DMS53 (cell line): ENCODE measurements at regions not wholly inside any gene's neighbourhood (a gene's known extent, or its start where the extent isn't known, plus 50 kb on each side); places are given as distances from the start of the nearest gene placed in this dataset.

Experiments used
- DNase-seq: peaks from one replicate; lab custom pipeline; 2025; lab: John Stamatoyannopoulos, UW

DNA sequence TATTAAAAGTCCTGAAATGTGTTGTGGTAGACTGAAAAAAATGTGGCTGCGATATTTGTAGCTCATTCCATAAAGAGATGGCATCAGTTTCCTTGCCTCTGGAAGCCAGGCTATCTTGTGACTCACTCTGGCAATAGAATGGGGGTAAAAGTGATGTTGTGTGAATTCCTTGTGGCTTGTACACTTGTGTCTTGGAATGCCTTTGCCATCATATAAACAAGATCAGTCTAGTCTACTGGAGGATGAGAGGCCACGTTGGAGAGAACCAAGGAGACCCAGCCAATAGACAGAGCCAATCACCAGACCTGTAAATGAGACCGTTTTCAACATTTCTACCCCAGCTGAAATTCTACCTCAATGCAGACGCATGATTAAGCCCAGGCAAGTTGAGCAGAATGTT is 254.1 kb downstream of the TRIB2 start:
- DNase-seq, result no peak

DNA sequence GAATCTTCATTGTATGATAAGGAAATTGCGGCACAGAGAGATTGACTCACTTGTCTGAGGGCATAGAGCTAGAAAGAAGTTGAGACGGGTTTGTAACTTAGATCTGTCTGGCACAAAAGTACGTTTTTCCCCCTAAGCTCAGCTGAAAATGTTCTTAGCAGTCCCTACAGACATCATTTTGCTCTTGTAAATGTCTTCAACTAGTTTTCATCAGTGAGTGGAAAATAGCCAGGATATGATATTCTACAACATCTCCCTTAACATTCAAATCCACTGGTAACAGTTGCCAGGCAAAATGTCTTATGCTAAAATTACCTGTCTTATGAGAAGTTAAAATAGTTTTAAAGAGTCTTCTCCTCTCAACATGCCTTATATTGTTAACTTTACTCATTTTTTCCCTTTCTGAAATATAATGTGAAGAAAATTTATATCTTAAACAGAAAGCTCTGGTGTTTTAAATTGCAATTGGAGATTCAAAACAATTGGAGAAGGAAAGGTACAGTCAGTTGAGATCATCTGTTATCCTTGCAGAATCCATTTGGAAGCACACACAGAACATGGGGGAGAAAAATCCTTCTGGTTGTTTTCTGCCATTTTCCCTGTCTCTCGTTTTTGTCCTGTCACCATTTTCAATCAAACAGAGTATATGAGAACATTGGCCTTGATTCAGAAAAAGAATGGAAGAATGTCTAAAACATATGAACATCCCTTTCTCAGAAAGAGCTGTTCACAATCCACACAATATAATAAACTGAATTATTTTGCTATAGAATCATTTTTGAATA is 255.0 kb downstream of the TRIB2 start:
- DNase-seq, result no peak

DNA sequence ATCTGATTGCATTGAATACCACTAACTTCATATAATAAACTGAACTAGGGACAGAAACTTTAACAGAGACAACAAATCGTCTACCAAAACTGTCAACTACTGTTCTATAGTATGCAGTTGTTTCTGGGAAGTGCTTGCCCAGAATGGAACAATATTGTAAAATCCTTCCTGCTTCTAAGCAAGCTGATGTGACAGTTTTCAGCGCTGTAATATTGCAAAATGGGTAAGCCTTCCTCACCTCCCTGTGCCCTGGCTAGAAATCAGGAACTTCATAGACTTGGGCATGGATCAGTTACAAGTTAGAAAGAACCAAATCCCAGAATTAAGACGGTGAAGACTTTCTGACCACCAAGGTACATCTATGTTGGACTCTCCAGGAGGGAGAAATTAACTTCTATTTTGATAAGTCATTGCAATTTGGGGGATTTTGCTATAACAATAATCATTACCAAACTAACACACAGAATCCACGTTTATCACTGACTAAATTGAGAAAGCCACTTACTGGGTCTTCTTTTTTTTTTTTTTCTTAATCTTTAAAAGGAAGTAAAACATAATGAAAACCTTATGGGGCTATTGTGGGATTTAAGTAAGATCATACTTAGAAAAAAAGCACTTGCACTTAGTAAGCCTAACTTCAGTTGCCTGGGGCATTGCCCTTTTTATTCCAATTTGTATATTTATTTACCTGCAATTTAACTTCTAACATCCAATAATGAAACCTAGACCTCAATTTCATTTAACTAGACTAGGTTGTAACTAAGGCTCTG is 261.5 kb downstream of the TRIB2 start:
- no peak for DNase-seq

DNA sequence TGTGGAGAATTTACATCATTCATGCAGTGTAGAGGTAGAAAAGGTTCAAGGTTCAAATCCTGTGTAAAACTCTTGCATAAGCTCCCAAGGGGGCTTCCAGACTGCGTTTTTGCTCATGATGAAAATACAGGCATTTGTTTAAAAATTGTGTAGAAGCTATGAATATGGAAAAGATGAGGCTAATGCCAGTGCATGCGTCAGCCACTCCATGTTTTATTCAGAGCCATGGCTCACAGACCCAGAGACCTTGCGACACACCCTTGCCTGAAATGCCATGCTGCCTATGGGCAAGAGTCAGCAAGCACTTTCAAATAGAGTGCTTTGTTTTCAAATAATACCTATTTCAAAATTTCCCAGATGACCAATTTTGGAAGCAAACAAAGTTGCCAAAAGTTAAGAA is 262.3 kb downstream of the TRIB2 start:
- DNase-seq, result no peak

DNA sequence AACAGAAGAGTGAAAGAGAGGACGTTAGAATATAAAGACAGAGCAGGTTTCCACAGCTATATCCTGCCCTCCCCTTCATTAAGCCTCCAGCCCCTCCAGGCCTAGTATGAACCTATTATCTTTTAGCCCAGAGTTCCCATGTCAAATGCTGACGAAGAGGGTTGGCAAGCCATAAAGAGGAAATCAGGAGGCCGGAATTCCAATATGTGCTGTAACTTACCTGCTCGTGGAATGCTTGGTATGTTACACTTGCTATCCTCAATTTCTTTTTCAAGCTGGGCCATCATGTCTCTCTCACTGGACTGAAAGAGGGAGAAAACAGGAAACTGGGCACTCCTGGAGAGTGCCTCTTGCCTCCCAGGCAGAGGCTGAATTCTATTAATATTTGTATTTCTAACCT is 264.1 kb downstream of the TRIB2 start:
- DNase-seq, result no peak

DNA sequence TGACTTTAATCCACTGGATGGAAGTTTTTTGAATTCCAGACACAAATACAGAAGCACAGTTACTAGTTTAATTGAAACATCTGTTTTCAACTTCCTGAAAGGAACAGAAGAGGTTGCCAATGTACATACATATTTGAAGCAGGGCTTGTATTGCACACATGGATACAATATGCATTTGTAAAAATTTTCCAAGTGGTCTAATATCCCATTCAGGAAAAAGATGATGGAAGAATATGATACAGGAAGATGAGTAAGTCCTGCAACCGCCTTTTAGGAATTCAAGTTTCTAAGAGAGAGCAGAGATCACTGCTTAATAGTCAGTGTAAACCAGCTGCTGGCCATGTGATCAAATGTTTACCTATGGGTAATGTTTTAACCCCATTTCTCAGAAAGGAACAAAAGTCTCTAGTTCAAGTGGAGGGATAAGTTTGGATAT is 265.4 kb downstream of the TRIB2 start:
- peak; percentile 15 for DNase-seq

DNA sequence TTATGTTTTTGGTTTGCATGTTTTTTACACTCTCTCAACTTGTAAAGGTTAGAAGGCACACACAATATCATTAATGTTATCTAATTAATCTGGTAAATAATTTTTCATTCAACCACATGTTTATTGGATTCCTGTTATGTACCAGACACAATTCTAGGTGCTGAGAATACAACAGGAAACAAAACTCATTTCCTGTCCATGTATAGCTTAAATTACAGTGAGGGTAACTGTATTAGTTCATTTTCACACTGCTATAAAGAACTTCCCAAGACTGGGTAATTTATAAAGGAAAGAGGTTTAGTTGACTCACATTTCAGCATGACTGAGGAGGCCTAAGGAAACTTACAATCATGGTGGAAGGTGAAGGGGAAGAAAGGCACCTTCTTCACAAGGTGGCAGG is 270.5 kb downstream of the TRIB2 start:
- DNase-seq, result no peak

DNA sequence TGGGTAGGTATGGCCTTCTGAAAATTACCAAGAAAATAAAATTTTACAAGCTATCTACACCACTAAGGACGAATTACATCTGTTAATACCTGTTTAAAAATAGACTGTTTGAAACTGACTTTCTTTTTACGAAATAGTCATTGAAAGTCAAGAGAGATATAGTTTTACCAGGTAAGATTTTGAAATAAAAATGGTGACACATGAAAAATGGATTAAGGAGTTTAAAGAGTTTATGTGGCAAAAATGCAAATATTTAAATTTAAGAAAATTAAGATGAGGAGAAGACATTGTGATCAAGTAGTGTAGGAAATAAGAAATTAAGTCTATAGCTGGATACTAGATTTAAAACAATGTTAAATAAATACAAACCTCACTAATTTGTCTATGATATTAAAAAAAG is 271.5 kb downstream of the TRIB2 start:
- no peak for DNase-seq

DNA sequence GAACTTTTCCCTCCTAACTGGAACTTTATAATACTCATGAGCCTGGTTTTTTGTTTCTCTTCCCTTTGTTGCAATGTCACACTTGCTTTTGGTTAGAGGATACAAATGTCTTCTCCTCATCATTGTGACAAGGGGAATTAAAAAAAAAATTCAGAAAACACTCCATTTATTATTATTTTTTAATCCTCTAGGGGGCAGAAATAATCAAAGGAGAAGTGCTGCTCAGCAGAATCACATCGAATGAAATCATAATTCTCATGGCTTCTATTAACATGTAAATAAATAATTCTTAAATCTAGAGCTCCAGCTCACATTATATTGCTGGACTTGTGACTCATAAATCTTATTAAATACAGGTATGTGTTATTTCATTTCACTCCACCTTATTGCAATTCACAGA is 273.8 kb downstream of the TRIB2 start:
- peak; percentile 13 for DNase-seq

DNA sequence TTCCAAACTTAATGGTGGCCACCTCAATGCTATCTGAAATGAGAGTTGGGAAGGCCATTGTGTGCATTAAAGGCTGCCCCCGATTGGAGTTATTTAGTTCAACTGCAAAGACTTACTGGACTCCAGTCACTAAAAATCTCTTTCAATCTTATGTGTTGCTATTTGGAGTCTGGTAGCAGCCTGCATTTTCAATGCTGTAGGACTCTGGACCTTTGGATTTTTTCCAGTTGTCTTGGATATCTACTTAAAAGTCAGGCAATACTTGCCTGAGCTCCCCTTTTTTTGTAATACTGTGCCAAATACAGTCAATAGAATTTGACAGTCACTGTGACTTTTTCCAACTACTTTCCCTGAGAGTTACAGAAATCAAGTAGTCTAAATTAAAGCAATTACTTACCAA is 281.9 kb downstream of the TRIB2 start:
- DNase-seq, result no peak

DNA sequence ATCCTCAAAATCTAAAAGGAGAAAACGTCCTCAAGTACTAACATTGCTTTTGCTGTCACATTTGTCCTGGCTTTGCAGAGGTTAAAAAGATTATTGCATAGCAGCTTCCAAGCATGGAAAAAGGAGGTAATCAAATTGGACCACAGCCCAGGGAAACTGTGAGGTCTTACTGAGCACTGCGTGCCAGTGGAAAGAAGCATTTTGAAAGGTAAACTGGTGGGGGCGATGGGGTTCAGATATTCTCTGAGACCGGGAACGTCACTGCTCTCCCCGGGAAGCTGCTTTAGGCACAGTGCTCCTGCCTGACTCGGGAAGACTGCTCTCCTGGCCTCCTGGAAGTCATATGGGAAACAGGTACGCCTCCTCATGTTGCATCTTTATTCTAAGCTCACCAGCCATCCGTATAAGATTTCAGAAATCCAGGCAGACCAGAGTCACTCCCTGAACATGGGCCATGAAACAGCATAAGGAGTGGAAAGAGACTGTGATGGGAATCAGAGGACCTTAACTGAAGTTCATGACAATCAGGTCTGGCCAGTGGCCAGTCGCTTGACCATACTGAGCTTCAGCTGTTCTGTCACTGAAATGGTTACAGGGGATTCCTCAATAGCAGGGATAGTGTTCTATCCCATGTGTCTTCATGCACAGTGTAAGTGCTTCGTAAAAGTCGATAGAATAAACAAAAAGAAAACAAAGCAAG is 284.1 kb downstream of the TRIB2 start:
- no peak for DNase-seq

DNA sequence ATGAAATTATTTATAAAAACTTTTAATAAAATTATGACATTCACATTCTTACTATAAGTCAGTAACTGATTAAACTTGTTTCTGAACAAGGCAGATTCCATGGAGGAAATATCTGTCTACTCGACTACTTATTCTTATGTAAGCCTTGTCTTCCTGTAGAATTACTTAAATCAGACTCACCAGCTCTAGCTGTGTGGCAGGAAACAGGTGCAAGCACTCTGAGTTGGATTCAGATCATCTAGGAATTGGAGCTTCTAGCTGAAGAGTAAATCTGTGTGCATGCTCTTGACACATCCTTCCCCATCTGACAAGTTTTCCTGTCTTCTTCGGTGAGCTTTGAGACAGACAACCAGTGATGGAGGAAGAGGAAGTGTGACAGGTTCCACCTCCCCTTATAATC is 284.7 kb downstream of the TRIB2 start:
- DNase-seq, result peak; percentile 19

DNA sequence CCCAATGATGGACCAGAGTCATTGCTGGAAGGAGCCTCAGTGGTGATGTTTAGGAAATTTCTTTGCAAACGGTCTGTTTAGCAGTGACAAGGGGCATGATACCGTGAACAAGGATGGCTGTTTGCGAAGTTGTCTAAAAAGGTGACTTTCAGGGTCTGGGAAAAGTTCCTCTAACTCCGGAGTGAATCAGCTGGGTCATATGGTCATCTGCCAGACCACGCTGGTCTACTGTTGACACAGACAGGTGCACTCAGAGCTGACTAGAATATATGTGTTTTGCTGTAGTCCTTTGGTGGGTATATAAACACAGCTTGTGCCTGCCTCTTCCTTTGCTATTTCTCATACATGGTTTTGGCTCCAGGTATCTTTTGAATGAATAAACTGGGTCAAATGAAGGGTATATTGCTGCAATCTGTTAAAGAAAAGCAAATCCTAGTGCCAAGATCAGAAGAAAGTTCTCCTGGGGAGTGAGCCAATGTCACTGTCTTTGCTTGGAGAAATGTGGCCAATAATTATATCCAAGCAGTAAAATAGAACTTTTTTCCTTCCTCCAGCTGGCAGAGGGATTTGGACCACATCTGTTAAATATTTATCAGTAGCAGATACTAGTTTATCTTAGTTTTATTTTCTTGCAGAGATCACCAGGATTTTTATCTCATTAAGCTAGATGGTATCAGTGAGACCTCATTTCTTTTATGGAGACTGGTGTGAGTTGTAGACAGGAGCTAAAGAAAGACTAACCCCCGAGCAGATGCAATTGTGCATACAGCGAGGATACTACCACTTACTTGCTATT is 286.0 kb downstream of the TRIB2 start:
- no peak for DNase-seq

DNA sequence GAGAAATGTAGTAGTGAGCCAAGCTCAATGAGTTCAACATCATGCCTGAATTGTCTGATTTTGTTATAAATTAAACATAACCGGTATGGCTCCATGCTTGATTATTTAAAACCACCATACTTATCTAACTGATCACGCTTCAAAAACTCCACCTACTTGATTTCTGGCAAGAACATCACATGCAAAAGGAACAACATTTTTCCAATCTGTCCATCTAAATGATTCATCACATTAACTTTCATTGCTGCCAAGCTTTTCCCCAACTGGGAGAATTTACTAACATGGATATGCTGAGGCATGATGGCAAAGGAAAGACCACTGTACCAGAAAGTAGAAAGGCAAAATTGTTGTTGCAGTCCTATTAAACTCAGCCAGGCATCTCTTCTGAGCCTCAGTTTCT is 286.8 kb downstream of the TRIB2 start:
- no peak for DNase-seq

DNA sequence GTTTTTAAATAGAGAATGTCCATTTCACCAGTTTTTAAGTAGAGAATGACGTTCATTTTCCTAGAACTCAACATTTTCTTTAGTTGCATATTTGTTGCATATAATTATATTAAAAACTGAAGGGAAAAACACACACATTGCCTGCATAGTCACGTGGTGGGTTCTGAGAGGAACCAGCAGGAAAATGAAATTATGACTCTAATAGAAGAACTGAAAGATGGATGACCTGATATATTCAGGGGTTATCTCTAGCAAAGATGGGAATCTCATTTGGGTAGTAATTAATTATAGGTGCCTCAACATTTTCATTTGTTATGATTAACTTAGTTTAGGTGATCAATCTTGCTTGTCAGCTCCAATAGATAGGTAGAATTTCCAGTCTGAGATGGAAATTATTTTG is 288.3 kb downstream of the TRIB2 start:
- no peak for DNase-seq

DNA sequence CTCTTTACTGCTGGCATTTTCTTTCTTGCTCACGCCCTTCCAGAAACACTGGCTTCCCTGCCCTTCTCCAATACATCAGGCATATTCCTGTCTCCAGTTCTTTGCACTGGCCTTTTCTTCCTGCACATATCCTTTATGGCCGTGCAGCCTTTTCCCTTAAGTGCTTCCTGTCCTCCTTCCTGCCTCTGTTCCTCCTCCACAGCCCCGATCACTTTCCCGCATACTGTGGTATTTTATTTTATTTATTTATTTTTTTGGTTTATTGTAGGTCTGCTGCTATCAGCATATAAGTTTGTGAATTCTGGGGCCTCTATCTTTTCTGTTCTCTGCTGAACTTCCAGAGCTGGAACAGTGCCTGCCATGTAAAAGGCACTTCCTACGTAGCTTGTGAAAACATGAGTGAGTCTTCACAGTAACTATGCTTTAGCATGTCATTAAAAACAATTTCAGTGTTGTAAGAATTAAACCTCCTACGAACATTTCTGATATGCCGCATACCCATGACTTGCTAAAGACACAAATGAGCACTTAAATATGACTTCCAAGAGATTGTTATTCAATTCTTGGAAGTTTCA is 289.1 kb downstream of the TRIB2 start:
- DNase-seq, result no peak

DNA sequence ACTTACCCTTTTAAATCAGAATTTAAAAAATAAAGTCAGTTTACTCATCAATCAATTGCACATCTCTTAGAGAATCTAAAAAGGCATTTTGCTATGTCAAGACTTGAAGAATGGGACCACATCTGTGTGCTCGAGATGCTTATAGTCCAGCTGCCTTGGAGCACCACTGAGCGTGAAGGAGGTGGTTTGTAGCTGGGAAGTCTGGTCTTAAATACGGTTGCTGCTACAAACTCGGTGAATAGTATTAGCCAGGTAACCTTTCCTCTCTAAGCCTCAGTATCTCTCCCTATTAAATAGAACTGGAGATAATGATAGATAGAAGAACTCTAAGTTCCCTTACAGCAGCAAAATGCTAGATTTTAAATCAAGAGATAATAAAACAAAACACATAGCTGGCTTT is 289.7 kb downstream of the TRIB2 start:
- DNase-seq, result peak; percentile 21

DNA sequence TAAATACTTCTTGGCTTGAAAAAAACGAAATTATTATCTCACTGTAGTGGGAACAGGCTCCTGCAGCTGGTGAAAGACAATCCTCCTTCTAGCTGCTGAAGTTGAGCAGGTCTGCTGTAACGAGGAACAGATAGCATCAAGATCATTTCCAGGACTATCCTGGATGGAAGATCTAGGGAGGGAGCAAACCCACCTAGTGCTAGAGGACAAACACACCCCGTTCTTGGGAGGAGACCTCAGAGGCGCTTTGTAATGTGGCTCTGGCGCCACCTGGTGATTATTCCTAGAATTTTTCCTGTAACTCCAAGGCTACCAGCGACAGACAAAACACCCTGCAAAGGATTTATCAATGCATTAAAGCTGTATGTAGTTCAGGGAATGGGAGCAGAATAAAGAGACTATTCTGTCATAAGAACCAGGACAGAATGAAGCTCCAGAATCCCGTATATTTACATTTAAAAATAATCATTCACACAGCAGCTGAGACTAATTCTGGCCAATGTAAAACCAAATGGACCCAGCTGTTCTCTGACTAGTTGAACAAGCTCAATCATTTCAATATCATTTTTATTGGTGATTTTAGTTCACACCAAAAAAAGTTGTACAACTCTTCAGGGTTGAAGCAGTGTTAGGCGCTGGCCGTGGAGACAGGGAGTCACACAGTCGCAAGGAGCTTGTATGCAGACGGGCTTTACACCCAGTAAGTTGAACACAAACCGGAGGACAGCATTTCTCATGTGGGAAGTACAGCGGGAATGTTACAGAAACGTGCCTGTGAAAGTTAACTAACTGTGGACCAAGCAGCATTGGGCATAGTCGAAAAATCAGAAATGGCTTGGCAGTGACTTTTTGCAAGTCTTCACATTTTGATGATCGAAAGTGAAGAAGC is 290.3 kb downstream of the TRIB2 start:
- peak; percentile 66 for DNase-seq

DNA sequence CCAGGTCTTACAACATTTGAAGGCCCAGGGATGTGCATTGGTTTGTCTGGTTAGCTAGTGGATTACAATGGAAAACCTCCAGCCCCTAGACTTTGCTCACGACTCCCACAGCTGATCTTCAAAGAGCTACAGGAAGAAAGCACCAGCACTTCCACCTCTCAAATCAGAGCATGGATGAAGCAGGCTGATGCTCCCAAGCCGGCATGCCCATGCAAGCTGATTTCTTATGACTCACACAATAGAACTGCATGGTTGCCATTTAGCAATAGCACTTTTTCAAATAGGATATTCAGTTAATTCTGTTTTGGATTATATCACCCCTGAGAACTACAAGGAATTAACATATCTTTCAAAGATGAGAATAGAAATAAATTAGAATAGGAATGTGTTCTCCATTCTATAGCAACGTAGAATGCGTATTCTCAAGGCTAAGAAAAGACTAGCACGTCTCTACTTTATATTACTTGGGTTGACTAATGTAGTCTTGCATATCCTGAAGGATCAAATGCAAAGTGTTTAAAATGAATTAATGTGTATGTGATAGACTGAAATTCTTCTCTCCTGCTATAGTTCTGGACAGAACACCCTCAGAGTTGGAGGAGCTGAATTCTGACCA is 292.4 kb downstream of the TRIB2 start:
- DNase-seq, result no peak

DNA sequence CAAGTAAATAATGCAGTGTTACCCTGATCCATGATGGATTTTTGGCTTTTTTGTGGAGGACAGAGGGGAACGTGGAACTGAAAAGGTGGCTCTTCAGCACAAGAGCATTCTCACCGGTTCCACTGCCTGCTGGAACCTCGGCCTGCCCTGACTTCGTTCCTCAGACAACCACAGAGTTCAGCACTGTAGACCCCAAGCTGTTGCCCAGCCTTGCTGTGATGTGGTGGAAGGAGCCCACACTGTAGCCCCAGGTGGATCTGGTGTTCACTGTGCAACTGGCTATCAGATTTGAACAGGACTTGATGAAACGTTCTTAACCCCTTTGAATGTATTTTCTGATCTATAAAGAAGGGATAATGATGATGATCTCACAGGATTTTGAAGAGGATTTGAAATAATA is 293.5 kb downstream of the TRIB2 start:
- DNase-seq, result no peak
